Endothelial cell of hepatic sinusoid (primary cell): ENCODE measurements at regions not wholly inside any gene's neighbourhood (a gene's known extent, or its start where the extent isn't known, plus 50 kb on each side); places are given as distances from the start of the nearest gene placed in this dataset.

ENCODE experiments used
- in situ Hi-C: cut with HindIII; loops from 2 replicates; pipeline ENCODE4 v1.10.0; 2017; ENCODE audit warnings: low sequenced_read_pairs

GRCh38 chr21:17682924-17683323 lies 70.2 kb upstream of the BTG3 start:
- in situ Hi-C loops = no loop called here

GRCh38 chr21:17679002-17679600 lies 66.4 kb upstream of the BTG3 start:
- in situ Hi-C loops = loop anchor here (10.0 kb wide), 1 partner anchor 236 kb away; no protein-coding TSS in a partner anchor

- in situ Hi-C loops = loop anchor here (10.0 kb wide), 1 partner anchor 238 kb away; no protein-coding TSS in a partner anchor
These were observed 64.2 kb upstream of the BTG3 start for GRCh38 chr21:17676930-17677329.

DNA sequence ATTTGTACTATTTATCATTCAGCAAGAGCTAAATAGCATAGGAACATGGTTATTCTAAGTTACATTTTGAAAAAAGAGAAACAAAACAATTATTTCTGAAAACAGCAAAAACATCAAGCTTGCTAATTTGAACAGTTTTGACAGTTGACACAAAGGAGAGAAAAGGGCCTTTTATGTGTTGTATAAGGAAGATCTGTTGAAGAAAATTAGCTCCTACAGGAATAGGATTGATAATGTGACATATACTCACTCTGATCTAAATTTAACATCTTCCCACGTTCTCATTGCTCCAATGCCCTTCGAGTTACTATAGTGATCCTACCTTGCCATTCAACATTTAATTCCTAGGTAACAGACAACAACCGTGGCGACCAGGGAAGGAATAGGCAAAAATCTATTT lies 61.4 kb upstream of the BTG3 start:
- in situ Hi-C loops = loop anchor here (10.0 kb wide), 1 partner anchor 241 kb away; no protein-coding TSS in a partner anchor

DNA sequence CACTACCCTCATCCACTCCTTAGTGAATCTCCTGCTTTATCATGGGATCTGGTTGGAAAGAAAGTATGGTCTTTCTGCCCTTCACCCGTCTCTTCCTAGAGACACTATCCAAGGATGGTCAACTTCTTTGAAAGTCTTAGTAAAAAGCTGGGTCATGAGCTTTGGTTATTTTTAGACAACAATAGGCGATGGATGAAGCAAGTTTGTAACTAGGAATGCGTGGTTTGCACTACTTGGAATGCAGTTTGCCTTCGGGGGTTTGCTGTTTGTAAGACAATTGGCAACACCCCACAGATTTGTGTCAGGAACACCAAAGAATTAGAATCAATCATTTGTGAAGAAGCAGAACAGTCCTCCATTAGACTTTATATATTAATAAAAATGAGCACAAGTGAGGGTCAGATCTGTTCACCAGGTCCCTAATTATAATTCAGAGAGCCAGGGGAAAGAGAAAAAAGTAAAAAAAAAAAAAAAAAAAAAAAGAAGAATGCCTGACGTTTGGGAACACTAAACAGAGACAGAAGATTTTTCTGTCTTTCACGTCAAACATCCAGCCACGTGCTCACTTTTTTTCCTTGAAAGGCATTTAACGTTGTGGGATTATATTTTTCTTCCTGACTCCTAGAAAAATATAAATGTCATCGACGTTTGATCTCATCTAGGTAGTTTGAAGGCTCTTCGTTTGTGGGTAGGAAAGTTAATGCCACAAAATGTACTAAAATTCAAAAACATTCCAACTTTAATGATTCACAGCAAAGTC lies 60.7 kb upstream of the BTG3 start:
- in situ Hi-C loops = loop anchor here (10.0 kb wide), 1 partner anchor 241 kb away; no protein-coding TSS in a partner anchor

GRCh38 chr21:17671733-17672132 lies 59.0 kb upstream of the BTG3 start:
- in situ Hi-C loops = loop anchor here (10.0 kb wide), 1 partner anchor 243 kb away; no protein-coding TSS in a partner anchor

DNA sequence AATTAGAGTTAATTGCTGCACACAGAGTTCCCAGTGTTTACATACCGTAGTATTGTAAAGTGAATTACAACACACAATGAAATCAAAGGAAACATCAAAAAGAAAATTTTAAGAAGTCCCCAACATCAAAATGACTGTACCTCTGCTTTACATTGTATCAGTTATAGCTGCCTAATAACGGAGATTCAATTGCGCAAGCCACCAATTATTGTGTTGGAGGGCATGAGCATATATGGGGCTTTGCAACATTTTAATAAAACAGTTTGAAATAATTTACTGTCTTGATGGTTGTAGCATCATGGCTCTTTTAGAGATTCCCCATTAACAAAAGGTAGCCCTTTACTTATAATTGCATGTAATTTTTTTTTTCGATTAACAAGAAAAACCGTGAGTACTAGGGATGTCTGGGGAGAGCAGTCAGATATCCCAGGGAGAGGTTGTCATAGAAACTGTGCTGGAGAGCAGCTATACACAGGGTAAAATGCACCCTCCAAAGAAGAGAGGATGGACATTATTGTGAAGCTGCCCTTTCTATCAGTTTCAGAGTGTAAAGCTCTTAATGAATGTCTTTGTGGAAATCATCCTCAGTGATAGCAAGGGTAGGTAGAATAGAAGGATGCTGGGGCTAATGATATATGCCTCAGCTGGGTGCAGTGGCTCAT lies 55.9 kb upstream of the BTG3 start:
- in situ Hi-C loops = no loop called here

- in situ Hi-C loops = no loop called here
These were observed 54.6 kb upstream of the BTG3 start for GRCh38 chr21:17667256-17667655.
